Fibroblast of villous mesenchyme (primary cell): ENCODE measurements at regions not wholly inside any gene's neighbourhood (a gene's known extent, or its start where the extent isn't known, plus 50 kb on each side); places are given as distances from the start of the nearest gene placed in this dataset.

ENCODE experiments used
- DNase-seq: peaks from one replicate; pipeline ENCODE4 v3.0.0-alpha.2; 2010; ENCODE audit warnings: low read depth
- H3K4me3 ChIP-seq: 2 replicates; pipeline ENCODE4 v1.5.1; 2011; ENCODE audit warnings: low read depth, mild to moderate bottlenecking, low read length
- CTCF ChIP-seq: IDR thresholded peaks from 2 replicates; pipeline ENCODE4 v1.5.1; 2012; ENCODE audit warnings: low read depth, mild to moderate bottlenecking, low read length; ENCODE audit not compliant: insufficient read depth

DNA sequence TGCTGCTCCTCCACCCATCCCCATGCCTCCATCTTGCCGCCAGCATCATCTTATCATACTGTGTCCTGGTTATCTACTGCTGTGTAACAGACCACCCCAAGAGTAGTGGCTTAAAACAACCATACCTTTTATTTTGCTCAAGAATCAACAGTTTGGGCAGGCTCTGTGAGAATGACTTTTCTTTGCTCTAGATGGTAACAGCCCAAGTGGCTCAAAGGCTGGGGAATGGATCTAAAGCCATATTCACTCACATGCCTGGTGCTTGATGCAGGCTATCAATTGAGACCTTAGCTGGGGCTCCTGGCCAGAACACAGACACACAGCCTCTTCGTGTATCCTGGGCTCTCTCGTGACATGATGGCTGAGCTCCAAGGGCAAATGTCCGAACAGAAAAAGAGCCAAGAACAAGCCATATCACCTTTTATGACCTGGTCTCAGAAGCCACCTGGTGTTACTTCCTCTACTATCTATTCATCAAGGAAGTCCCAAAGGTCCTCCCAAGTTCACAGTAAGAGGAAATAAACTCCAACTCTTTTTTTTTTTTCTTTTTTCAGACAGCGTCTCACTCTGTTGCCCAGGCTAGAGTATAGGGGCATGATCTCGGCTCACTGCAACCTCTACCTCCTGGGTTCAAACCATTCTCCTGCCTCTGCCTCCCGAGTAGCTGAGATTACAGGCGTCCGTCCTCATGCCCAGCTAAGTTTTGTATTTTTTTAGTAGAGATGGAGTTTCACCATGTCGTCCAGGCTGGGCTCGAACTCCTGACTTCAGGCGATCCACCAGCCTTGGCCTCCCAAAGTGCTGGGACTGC lies 159.3 kb upstream of the JARID2 start:
- DNase-seq = no peak
- TF ChIP-seq CTCF = no peak
- no peak overlapping the region for H3K4me3 ChIP-seq

DNA sequence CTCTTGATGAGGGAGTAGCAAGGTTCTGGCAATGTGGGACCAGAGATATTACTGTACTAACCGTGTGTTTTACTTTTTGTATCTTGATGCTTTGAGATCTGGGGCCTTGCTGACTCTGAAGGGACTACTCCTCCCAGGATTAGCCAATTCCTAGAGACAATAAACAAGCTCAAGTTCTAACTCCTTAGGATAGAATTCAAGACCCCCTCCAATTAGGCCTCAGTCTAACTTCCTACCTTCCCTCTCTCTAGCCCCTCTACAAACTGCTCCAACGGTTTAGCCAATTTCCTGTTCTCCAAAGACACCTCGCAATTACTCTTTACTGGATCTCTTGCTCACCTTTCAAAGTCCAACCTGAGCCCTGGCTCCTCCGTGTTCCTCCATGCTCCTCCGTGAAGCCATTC lies 158.7 kb upstream of the JARID2 start:
- H3K4me3 ChIP-seq = no peak overlapping the region
- TF ChIP-seq CTCF = no peak
- no peak for DNase-seq

- DNase-seq = no peak
- TF ChIP-seq CTCF = no peak
- no peak overlapping the region for H3K4me3 ChIP-seq
Measured at GRCh38 chr6:15088904-15089568, 156.8 kb upstream of the JARID2 start.

- no peak for TF ChIP-seq CTCF
- no peak for DNase-seq
- H3K4me3 ChIP-seq = no peak overlapping the region
Measured at GRCh38 chr6:15089569-15090144, 156.2 kb upstream of the JARID2 start.

DNA sequence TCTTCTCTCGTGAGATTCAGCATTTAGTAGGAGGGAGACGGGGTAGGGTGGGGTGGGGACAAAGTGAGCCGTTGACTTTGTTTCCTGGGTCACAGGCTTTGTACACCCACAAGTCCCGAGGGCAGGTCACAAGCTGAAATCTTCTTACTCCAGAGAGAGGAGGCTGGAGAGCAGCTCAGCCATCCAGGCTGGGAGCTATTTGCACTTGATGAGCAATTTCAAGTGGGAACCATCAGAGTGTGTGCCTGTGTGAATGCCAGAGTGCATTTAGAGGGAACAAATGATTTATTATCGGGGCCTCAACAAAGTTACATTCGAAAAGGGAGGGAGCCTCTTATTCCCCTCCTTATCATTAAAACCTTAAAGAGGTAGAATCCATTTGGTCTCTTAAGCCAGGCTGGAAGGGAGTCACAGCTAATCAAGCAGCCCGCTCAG lies 155.7 kb upstream of the JARID2 start:
- no peak overlapping the region for H3K4me3 ChIP-seq
- TF ChIP-seq CTCF = no peak
- DNase-seq = no peak

- no peak overlapping the region for H3K4me3 ChIP-seq
- DNase-seq = no peak
- TF ChIP-seq CTCF = no peak
Measured at GRCh38 chr6:15090745-15091384, 155.0 kb upstream of the JARID2 start.
